SH-SY5Y (cell line): ENCODE measurements at regions not wholly inside any gene's neighbourhood (a gene's known extent, or its start where the extent isn't known, plus 50 kb on each side); places are given as distances from the start of the nearest gene placed in this dataset.

ENCODE experiments used
- GATA2 ChIP-seq: IDR thresholded peaks from 2 replicates; pipeline ENCODE4 v1.6.1; 2011; ENCODE audit warnings: mild to moderate bottlenecking, low read depth, low read length
- GATA3 ChIP-seq: IDR thresholded peaks from 2 replicates; pipeline ENCODE4 v1.6.1; 2011; ENCODE audit warnings: low read depth, mild to moderate bottlenecking, low read length, moderate library complexity

GRCh38 chrX:26037367-26037766, 100.8 kb upstream of the MAGEB18 start:
- TF ChIP-seq GATA2 (no peak), GATA3 (no peak)
